Activated naive CD4-positive, alpha-beta T cell treated with anti-CD3 and anti-CD28 coated beads for 36 hours (primary cell): ENCODE measurements at regions not wholly inside any gene's neighbourhood (a gene's known extent, or its start where the extent isn't known, plus 50 kb on each side); places are given as distances from the start of the nearest gene placed in this dataset.

Source experiments
- CTCF ChIA-PET: fragments of 350-600 bp; sonication (Branson Sonifier 250); formaldehyde crosslinking; loops from one replicate; lab custom pipeline; 2021; ENCODE audit warnings: antibody characterized with exemption; lab: Charles Lee
- DNase-seq: peaks from one replicate; pipeline ENCODE4 v3.0.0-alpha.2; 2020
- H3K27ac Mint-ChIP-seq: one replicate; pipeline ENCODE4 v1.8.0; 2021; ENCODE audit warnings: mild to moderate bottlenecking, mixed read lengths
- H3K27me3 Mint-ChIP-seq: one replicate; pipeline ENCODE4 v1.8.0; 2021; ENCODE audit warnings: low read depth, mixed read lengths
- H3K36me3 Mint-ChIP-seq: one replicate; pipeline ENCODE4 v1.8.0; 2021; ENCODE audit warnings: low read depth, mixed read lengths
- H3K4me1 Mint-ChIP-seq: one replicate; pipeline ENCODE4 v1.8.0; 2021; ENCODE audit warnings: low read depth, mixed read lengths
- H3K4me3 Mint-ChIP-seq: one replicate; pipeline ENCODE4 v1.8.0; 2021; ENCODE audit warnings: mild to moderate bottlenecking, moderate library complexity, mixed read lengths
- H3K9me3 Mint-ChIP-seq: one replicate; pipeline ENCODE4 v1.8.0; 2021; ENCODE audit warnings: mixed read lengths
- intact Hi-C: fragments of 100-400 bp; cut with micrococcal nuclease; formaldehyde crosslinking; loops from one replicate; pipeline ENCODE4 v1.15.1; 2023

GRCh38 chr7:86592185-86592584 lies 51.5 kb upstream of the GRM3 start:
- H3K4me1 Mint-ChIP-seq: no peaks in the 10 kb centered on the region
- DNase-seq: no peak
- H3K36me3 Mint-ChIP-seq: no peaks in the 10 kb centered on the region
- H3K9me3 Mint-ChIP-seq: peaks cover 4% of the 10 kb centered on the region
- no peak overlapping the region for H3K27ac Mint-ChIP-seq
- no peaks in the 10 kb centered on the region for H3K27me3 Mint-ChIP-seq
- CTCF ChIA-PET: no interaction called here
- intact Hi-C loops: no loop called here
- H3K4me3 Mint-ChIP-seq: no peak overlapping the region

- no peaks in the 10 kb centered on the region for H3K27me3 Mint-ChIP-seq
- intact Hi-C loops: no loop called here
Measured at GRCh38 chr7:86574006-86574405, 69.7 kb upstream of the GRM3 start.

GRCh38 chr7:86558680-86559501 lies 84.8 kb upstream of the GRM3 start:
- no peaks in the 10 kb centered on the region for H3K27me3 Mint-ChIP-seq
- no peak overlapping the region for H3K27ac Mint-ChIP-seq
- intact Hi-C loops: no loop called here
- no peak for DNase-seq
- H3K9me3 Mint-ChIP-seq: peaks cover 3% of the 10 kb centered on the region
- H3K4me1 Mint-ChIP-seq: no peaks in the 10 kb centered on the region
- no peaks in the 10 kb centered on the region for H3K36me3 Mint-ChIP-seq
- CTCF ChIA-PET: no interaction called here
- no peak overlapping the region for H3K4me3 Mint-ChIP-seq

More at GRCh38 chr7:86574006-86574405, 69.7 kb upstream of the GRM3 start:
- CTCF ChIA-PET: no interaction called here
- H3K36me3 Mint-ChIP-seq: no peaks in the 10 kb centered on the region
- no peak overlapping the region for H3K4me3 Mint-ChIP-seq
- H3K9me3 Mint-ChIP-seq: peaks cover 6% of the 10 kb centered on the region
- no peak for DNase-seq
- no peak overlapping the region for H3K27ac Mint-ChIP-seq
- no peaks in the 10 kb centered on the region for H3K4me1 Mint-ChIP-seq

GRCh38 chr7:86534641-86535040 lies 109.1 kb upstream of the GRM3 start:
- intact Hi-C loops: no loop called here

GRCh38 chr7:86504229-86504628 lies 139.5 kb upstream of the GRM3 start:
- no peak overlapping the region for H3K4me3 Mint-ChIP-seq
- H3K36me3 Mint-ChIP-seq: no peaks in the 10 kb centered on the region
- DNase-seq: no peak
- CTCF ChIA-PET: no interaction called here
- no peaks in the 10 kb centered on the region for H3K4me1 Mint-ChIP-seq
- no peak overlapping the region for H3K27ac Mint-ChIP-seq
- intact Hi-C loops: no loop called here
- no peaks in the 10 kb centered on the region for H3K27me3 Mint-ChIP-seq
- H3K9me3 Mint-ChIP-seq: no peaks in the 10 kb centered on the region

More at GRCh38 chr7:86534641-86535040, 109.1 kb upstream of the GRM3 start:
- no peaks in the 10 kb centered on the region for H3K27me3 Mint-ChIP-seq
- peaks cover 4% of the 10 kb centered on the region for H3K9me3 Mint-ChIP-seq
- H3K4me1 Mint-ChIP-seq: no peaks in the 10 kb centered on the region
- no peak overlapping the region for H3K4me3 Mint-ChIP-seq
- CTCF ChIA-PET: no interaction called here
- no peak overlapping the region for H3K27ac Mint-ChIP-seq
- DNase-seq: no peak
- H3K36me3 Mint-ChIP-seq: no peaks in the 10 kb centered on the region

GRCh38 chr7:86499986-86500385 lies 143.7 kb upstream of the GRM3 start:
- no peaks in the 10 kb centered on the region for H3K36me3 Mint-ChIP-seq
- H3K9me3 Mint-ChIP-seq: no peaks in the 10 kb centered on the region
- H3K27ac Mint-ChIP-seq: no peak overlapping the region

GRCh38 chr7:86485827-86486226 lies 157.9 kb upstream of the GRM3 start:
- DNase-seq: no peak
- Mint-ChIP-seq H3K36me3 (no peaks in the 10 kb centered on the region), H3K4me3 (no peak overlapping the region), H3K27me3 (peaks cover 3% of the 10 kb centered on the region), H3K4me1 (no peaks in the 10 kb centered on the region), H3K27ac (no peak overlapping the region), H3K9me3 (no peaks in the 10 kb centered on the region)
- CTCF ChIA-PET: no interaction called here
- intact Hi-C loops: no loop called here

More at GRCh38 chr7:86499986-86500385, 143.7 kb upstream of the GRM3 start:
- Mint-ChIP-seq H3K4me1 (no peaks in the 10 kb centered on the region), H3K27me3 (no peaks in the 10 kb centered on the region), H3K4me3 (no peak overlapping the region)
- DNase-seq: no peak
- intact Hi-C loops: no loop called here
- CTCF ChIA-PET: no interaction called here

GRCh38 chr7:86479144-86479543 lies 164.6 kb upstream of the GRM3 start:
- Mint-ChIP-seq H3K4me1 (no peaks in the 10 kb centered on the region), H3K27me3 (no peaks in the 10 kb centered on the region), H3K4me3 (no peak overlapping the region), H3K27ac (no peak overlapping the region), H3K36me3 (no peaks in the 10 kb centered on the region), H3K9me3 (no peaks in the 10 kb centered on the region)
- CTCF ChIA-PET: no interaction called here
- intact Hi-C loops: loop anchor here (10.0 kb wide), 1 partner anchor 426 kb away; no protein-coding TSS in a partner anchor
- no peak for DNase-seq

- DNase-seq: no peak
- CTCF ChIA-PET: no interaction called here
Measured at GRCh38 chr7:86477343-86477935, 166.3 kb upstream of the GRM3 start.

GRCh38 chr7:86470763-86471162 lies 172.9 kb upstream of the GRM3 start:
- Mint-ChIP-seq H3K27me3 (no peaks in the 10 kb centered on the region), H3K27ac (no peak overlapping the region), H3K9me3 (no peaks in the 10 kb centered on the region), H3K4me1 (no peaks in the 10 kb centered on the region), H3K4me3 (no peak overlapping the region), H3K36me3 (no peaks in the 10 kb centered on the region)
- CTCF ChIA-PET: interaction anchor here (1.1 to 2.7 kb wide), 3 partner anchors 26 to 578 kb away, joined by 4 to 8 read pairs (median 5); no protein-coding TSS in a partner anchor
- intact Hi-C loops: loop anchor here (10.0 kb wide), 1 partner anchor 434 kb away; no protein-coding TSS in a partner anchor
- DNase-seq: no peak

More at GRCh38 chr7:86477343-86477935, 166.3 kb upstream of the GRM3 start:
- Mint-ChIP-seq H3K4me3 (no peak overlapping the region), H3K4me1 (no peaks in the 10 kb centered on the region), H3K27me3 (no peaks in the 10 kb centered on the region), H3K36me3 (no peaks in the 10 kb centered on the region), H3K27ac (no peak overlapping the region), H3K9me3 (no peaks in the 10 kb centered on the region)
- intact Hi-C loops: loop anchor here (10.0 kb wide), 1 partner anchor 427 kb away; no protein-coding TSS in a partner anchor

GRCh38 chr7:86469680-86470295 lies 173.9 kb upstream of the GRM3 start:
- intact Hi-C loops: loop anchor here (1.0 to 10.0 kb wide), 6 partner anchors 325 to 1438 kb away; partner anchors contain the start of gene SEMA3D
- H3K27me3 Mint-ChIP-seq: no peaks in the 10 kb centered on the region

GRCh38 chr7:86454753-86455152 lies 189.0 kb upstream of the GRM3 start:
- Mint-ChIP-seq H3K27ac (no peak overlapping the region), H3K4me1 (no peaks in the 10 kb centered on the region), H3K9me3 (no peaks in the 10 kb centered on the region), H3K4me3 (no peak overlapping the region), H3K36me3 (no peaks in the 10 kb centered on the region), H3K27me3 (no peaks in the 10 kb centered on the region)
- intact Hi-C loops: no loop called here
- CTCF ChIA-PET: interaction anchor here (1.0 kb wide), 1 partner anchor 15 kb away, joined by 3 read pairs; no protein-coding TSS in a partner anchor
- no peak for DNase-seq

More at GRCh38 chr7:86469680-86470295, 173.9 kb upstream of the GRM3 start:
- Mint-ChIP-seq H3K36me3 (no peaks in the 10 kb centered on the region), H3K4me3 (no peak overlapping the region), H3K9me3 (no peaks in the 10 kb centered on the region), H3K4me1 (no peaks in the 10 kb centered on the region), H3K27ac (no peak overlapping the region)
- CTCF ChIA-PET: interaction anchor here (0.6 to 2.7 kb wide), 9 partner anchors 15 to 1428 kb away, joined by 3 to 8 read pairs (median 3); no protein-coding TSS in a partner anchor
- peak; percentile 78 for DNase-seq
